ENCODE measurements at regions not wholly inside any gene's neighbourhood (a gene's known extent, or its start where the extent isn't known, plus 50 kb on each side); places are given as distances from the start of the nearest gene placed in this dataset.

GRCh38 chr16:54630284-54630967, 300.2 kb upstream of the IRX5 start:
- TF ChIP-seq CTCF (IDR thresholded peaks at IDR 0.05) = no peak
- Mint-ChIP-seq H3K27ac (no peak overlapping the region), H3K4me3 (no peak overlapping the region), H3K27me3 (peaks cover 4% of the 10 kb centered on the region), H3K9me3 (no peaks in the 10 kb centered on the region), H3K36me3 (ENCODE audit: low read depth) (no peaks in the 10 kb centered on the region), H3K4me1 (ENCODE audit: low read depth) (no peaks in the 10 kb centered on the region)
- Histone ChIP-seq H3K27me3 (ENCODE audit: control insufficient read depth in 1 of 2, insufficient read depth in 2 of 2, low read length in 2 of 2) (no peaks in the 10 kb centered on the region), H3K27ac (ENCODE audit: low read depth in 1 of 2, low read length in 2 of 2) (no peak overlapping the region), H3K36me3 (ENCODE audit: insufficient read depth, low read length) (no peaks in the 10 kb centered on the region), H3K4me1 (ENCODE audit: insufficient read depth, low read length) (no peaks in the 10 kb centered on the region), H3K4me3 (ENCODE audit: low read length) (no peak overlapping the region), H3K9me3 (ENCODE audit: control insufficient read depth in 1 of 2, insufficient read depth in 1 of 2, low read length in 2 of 2) (peaks cover 0 to 6% of the 10 kb centered on the region in 2 experiments)
- ATAC-seq (ENCODE audit: poor library complexity) = no peak
- intact Hi-C loops (cut with DNase I, micrococcal nuclease) = no loop called here
- CTCF ChIA-PET = no interaction called here
- no peak for DNase-seq
- POLR2A ChIA-PET = no interaction called here

GRCh38 chr16:54628796-54629625, 301.7 kb upstream of the IRX5 start:
- no peaks in the 10 kb centered on the region for H3K4me1 ChIP-seq (ENCODE audit: insufficient read depth, low read length)
- no peaks in the 10 kb centered on the region for H3K27me3 ChIP-seq (ENCODE audit: control insufficient read depth in 1 of 2, insufficient read depth in 2 of 2, low read length in 2 of 2)
- Mint-ChIP-seq H3K27ac (no peak overlapping the region), H3K9me3 (no peaks in the 10 kb centered on the region), H3K27me3 (peaks cover 8% of the 10 kb centered on the region), H3K36me3 (ENCODE audit: low read depth) (no peaks in the 10 kb centered on the region), H3K4me1 (ENCODE audit: low read depth) (no peaks in the 10 kb centered on the region), H3K4me3 (no peak overlapping the region)
- intact Hi-C loops (cut with DNase I, micrococcal nuclease) = no loop called here
- H3K36me3 ChIP-seq (ENCODE audit: insufficient read depth, low read length) = no peaks in the 10 kb centered on the region
- DNase-seq (no peak), ATAC-seq (ENCODE audit: poor library complexity) (no peak)
- peaks cover 0 to 10% of the 10 kb centered on the region in 2 experiments for H3K9me3 ChIP-seq (ENCODE audit: control insufficient read depth in 1 of 2, insufficient read depth in 1 of 2, low read length in 2 of 2)
- no peak for TF ChIP-seq CTCF (IDR thresholded peaks at IDR 0.05)
- no peak overlapping the region for H3K4me3 ChIP-seq (ENCODE audit: low read length)
- no peak overlapping the region for H3K27ac ChIP-seq (ENCODE audit: low read depth in 1 of 2, low read length in 2 of 2)
- ChIA-PET POLR2A (no interaction called here), CTCF (no interaction called here)

- Mint-ChIP-seq H3K36me3 (ENCODE audit: low read depth) (no peaks in the 10 kb centered on the region), H3K4me1 (ENCODE audit: low read depth) (no peaks in the 10 kb centered on the region), H3K27me3 (peaks cover 12% of the 10 kb centered on the region), H3K4me3 (no peak overlapping the region), H3K27ac (no peak overlapping the region), H3K9me3 (no peaks in the 10 kb centered on the region)
- no peak for TF ChIP-seq CTCF (IDR thresholded peaks at IDR 0.05)
- DNase-seq = no peak
- no peak overlapping the region for H3K4me3 ChIP-seq (ENCODE audit: low read length)
- no peak overlapping the region for H3K27ac ChIP-seq (ENCODE audit: low read depth in 1 of 2, low read length in 2 of 2)
- CTCF ChIA-PET = no interaction called here
- H3K9me3 ChIP-seq (ENCODE audit: control insufficient read depth in 1 of 2, insufficient read depth in 1 of 2, low read length in 2 of 2) = peaks cover 0 to 10% of the 10 kb centered on the region in 2 experiments
- intact Hi-C loops (cut with DNase I, micrococcal nuclease) = no loop called here
- H3K4me1 ChIP-seq (ENCODE audit: insufficient read depth, low read length) = no peaks in the 10 kb centered on the region
- no peaks in the 10 kb centered on the region for H3K36me3 ChIP-seq (ENCODE audit: insufficient read depth, low read length)
- ATAC-seq (ENCODE audit: poor library complexity) = no peak
- POLR2A ChIA-PET = no interaction called here
- no peaks in the 10 kb centered on the region for H3K27me3 ChIP-seq (ENCODE audit: control insufficient read depth in 1 of 2, insufficient read depth in 2 of 2, low read length in 2 of 2)
These were observed 303.0 kb upstream of the IRX5 start for GRCh38 chr16:54627616-54628015.

Measured in CD4-positive, alpha-beta T cell (primary cell).